ENCODE measurements at regions not wholly inside any gene's neighbourhood (a gene's known extent, or its start where the extent isn't known, plus 50 kb on each side); places are given as distances from the start of the nearest gene placed in this dataset.

DNA sequence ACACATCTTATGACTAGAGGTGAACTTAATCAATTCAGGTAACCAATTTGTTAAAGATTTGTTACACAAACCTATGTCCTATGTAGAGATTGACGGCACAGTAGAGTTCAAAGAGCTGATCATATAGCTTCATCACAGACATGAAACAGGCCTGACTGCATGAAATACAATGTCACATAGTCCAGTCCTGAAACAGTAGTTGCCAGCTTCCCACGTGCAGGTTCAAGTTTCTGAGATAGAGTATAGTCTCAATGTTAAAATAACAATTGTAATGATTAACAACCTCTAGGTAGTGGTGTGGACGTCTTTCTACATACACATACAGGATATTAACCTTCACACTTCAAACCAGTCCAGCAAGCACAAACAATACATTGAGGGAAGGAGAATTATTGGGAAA is 640.7 kb upstream of the SOX9 start:
- Histone ChIP-seq H3K9ac (ENCODE audit: low read length) (no peak overlapping the region), H3K4me1 (ENCODE audit: insufficient read depth, low read length) (no peaks in the 10 kb centered on the region), H3K4me3 (ENCODE audit: low read length) (no peak overlapping the region), H4K20me1 (ENCODE audit: low read length) (no peaks in the 10 kb centered on the region), H3K79me2 (ENCODE audit: low read length) (no peaks in the 10 kb centered on the region), H3K27ac (ENCODE audit: low read length) (no peak overlapping the region), H3K9me3 (ENCODE audit: low read length) (no peaks in the 10 kb centered on the region), H3K4me2 (ENCODE audit: low read length) (no peak overlapping the region), H3K36me3 (ENCODE audit: low read depth, low read length) (no peaks in the 10 kb centered on the region), H3K9me2 (replicated peaks; ENCODE audit: low read length) (no peaks in the 10 kb centered on the region), H2AFZ (ENCODE audit: low read length) (no peak overlapping the region), H3K27me3 (ENCODE audit: low read length) (no peaks in the 10 kb centered on the region), H3F3A (ENCODE audit: low read length, unreplicated experiment) (no peaks in the 10 kb centered on the region)
- BruUV-seq (replicated peaks), result no TSS peak
- TF ChIP-seq EZH2phosphoT487 (IDR thresholded peaks at IDR 0.05; ENCODE audit: borderline replicate concordance, low read length) (no peak), EZH2 (IDR thresholded peaks at IDR 0.05; ENCODE audit: low read length, unreplicated experiment) (no peak)
- TF ChIP-seq, protein P1, sequence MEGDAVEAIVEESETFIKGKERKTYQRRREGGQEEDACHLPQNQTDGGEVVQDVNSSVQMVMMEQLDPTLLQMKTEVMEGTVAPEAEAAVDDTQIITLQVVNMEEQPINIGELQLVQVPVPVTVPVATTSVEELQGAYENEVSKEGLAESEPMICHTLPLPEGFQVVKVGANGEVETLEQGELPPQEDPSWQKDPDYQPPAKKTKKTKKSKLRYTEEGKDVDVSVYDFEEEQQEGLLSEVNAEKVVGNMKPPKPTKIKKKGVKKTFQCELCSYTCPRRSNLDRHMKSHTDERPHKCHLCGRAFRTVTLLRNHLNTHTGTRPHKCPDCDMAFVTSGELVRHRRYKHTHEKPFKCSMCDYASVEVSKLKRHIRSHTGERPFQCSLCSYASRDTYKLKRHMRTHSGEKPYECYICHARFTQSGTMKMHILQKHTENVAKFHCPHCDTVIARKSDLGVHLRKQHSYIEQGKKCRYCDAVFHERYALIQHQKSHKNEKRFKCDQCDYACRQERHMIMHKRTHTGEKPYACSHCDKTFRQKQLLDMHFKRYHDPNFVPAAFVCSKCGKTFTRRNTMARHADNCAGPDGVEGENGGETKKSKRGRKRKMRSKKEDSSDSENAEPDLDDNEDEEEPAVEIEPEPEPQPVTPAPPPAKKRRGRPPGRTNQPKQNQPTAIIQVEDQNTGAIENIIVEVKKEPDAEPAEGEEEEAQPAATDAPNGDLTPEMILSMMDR (conservative IDR thresholded peaks at IDR 0.05; ENCODE audit: low read depth, low read length), result no peak
- no peak for ATAC-seq
- CTCF ChIA-PET, result no interaction called here
- POLR2A ChIA-PET (ENCODE audit: unreplicated experiment), result interaction anchor here (0.6 kb wide), 1 partner anchor 1341 kb away, joined by 6 read pairs; no protein-coding TSS in a partner anchor
- intact Hi-C loops (cut with micrococcal nuclease), result no loop called here
- no peak for DNase-seq

DNA sequence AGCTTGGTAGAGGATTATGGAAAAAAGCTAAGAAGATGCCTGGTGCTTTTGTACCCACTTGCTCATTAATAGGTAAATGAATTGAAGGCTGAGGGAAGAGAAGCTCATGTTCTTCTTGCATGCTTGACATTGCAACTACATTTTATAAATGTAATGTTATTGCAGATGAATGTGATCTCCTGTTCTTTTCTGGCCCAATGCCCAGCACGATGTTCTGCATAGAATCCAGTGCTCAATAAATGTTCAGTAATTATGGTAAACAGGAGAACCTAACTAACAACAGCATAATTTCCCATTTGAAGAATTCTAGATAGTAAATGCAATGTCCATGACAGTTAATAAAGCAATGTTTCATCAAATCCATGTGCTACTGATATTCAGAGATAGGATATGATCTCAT is 638.2 kb upstream of the SOX9 start:
- BruUV-seq (replicated peaks), result no TSS peak
- CTCF ChIA-PET, result no interaction called here

DNA sequence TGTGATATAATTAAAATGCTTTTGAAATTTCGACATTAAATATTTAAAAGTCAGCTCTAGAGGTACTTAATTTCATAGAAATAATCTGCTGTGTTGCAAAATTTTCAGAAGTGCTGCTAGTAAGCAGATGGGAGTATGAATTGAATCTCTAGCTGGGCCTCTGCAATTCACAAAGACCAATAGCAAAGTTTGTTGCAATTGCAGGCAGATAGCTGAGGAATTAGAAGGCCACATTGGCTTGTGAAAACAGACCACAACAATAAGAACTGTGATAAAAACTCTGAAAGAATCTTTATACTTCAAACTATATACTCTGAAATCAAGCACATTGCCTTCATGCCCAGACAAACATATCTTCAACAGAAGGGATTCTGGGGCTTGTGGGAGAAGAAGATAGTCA is 636.3 kb upstream of the SOX9 start:
- DNase-seq (no peak), ATAC-seq (no peak)
- no peaks in the 10 kb centered on the region for H3F3A ChIP-seq (ENCODE audit: low read length, unreplicated experiment)
- H3K4me2 ChIP-seq (ENCODE audit: low read length), result no peak overlapping the region
- BruUV-seq (replicated peaks), result no TSS peak
- no peaks in the 10 kb centered on the region for H3K27me3 ChIP-seq (ENCODE audit: low read length)
- H3K4me1 ChIP-seq (ENCODE audit: insufficient read depth, low read length), result no peaks in the 10 kb centered on the region
- H3K36me3 ChIP-seq (ENCODE audit: low read depth, low read length), result no peaks in the 10 kb centered on the region
- H3K9me2 ChIP-seq (replicated peaks; ENCODE audit: low read length), result no peaks in the 10 kb centered on the region
- H2AFZ ChIP-seq (ENCODE audit: low read length), result no peak overlapping the region
- H3K9ac ChIP-seq (ENCODE audit: low read length), result no peak overlapping the region
- CTCF ChIA-PET, result no interaction called here
- H3K27ac ChIP-seq (ENCODE audit: low read length), result no peak overlapping the region
- POLR2A ChIA-PET (ENCODE audit: unreplicated experiment), result no interaction called here
- TF ChIP-seq EZH2phosphoT487 (IDR thresholded peaks at IDR 0.05; ENCODE audit: borderline replicate concordance, low read length), result no peak
- TF ChIP-seq, protein P1 (conservative IDR thresholded peaks at IDR 0.05; ENCODE audit: low read depth, low read length), result no peak
- TF ChIP-seq EZH2 (IDR thresholded peaks at IDR 0.05; ENCODE audit: low read length, unreplicated experiment), result no peak
- H4K20me1 ChIP-seq (ENCODE audit: low read length), result no peaks in the 10 kb centered on the region
- H3K79me2 ChIP-seq (ENCODE audit: low read length), result no peaks in the 10 kb centered on the region
- H3K9me3 ChIP-seq (ENCODE audit: low read length), result no peaks in the 10 kb centered on the region
- no peak overlapping the region for H3K4me3 ChIP-seq (ENCODE audit: low read length)
- intact Hi-C loops (cut with micrococcal nuclease), result no loop called here

More for the DNA sequence above, 638.2 kb upstream of the SOX9 start:
- no peaks in the 10 kb centered on the region for H3K9me2 ChIP-seq (replicated peaks; ENCODE audit: low read length)
- no peak for ATAC-seq
- POLR2A ChIA-PET (ENCODE audit: unreplicated experiment), result no interaction called here
- H3K36me3 ChIP-seq (ENCODE audit: low read depth, low read length), result no peaks in the 10 kb centered on the region
- no peak overlapping the region for H3K4me3 ChIP-seq (ENCODE audit: low read length)
- no peaks in the 10 kb centered on the region for H3K27me3 ChIP-seq (ENCODE audit: low read length)
- H3K27ac ChIP-seq (ENCODE audit: low read length), result no peak overlapping the region
- H3K79me2 ChIP-seq (ENCODE audit: low read length), result no peaks in the 10 kb centered on the region
- intact Hi-C loops (cut with micrococcal nuclease), result no loop called here
- no peak overlapping the region for H3K9ac ChIP-seq (ENCODE audit: low read length)
- no peaks in the 10 kb centered on the region for H3K9me3 ChIP-seq (ENCODE audit: low read length)
- H3K4me2 ChIP-seq (ENCODE audit: low read length), result no peak overlapping the region
- H2AFZ ChIP-seq (ENCODE audit: low read length), result no peak overlapping the region
- no peaks in the 10 kb centered on the region for H3F3A ChIP-seq (ENCODE audit: low read length, unreplicated experiment)
- DNase-seq, result no peak
- H4K20me1 ChIP-seq (ENCODE audit: low read length), result no peaks in the 10 kb centered on the region
- no peaks in the 10 kb centered on the region for H3K4me1 ChIP-seq (ENCODE audit: insufficient read depth, low read length)
- TF ChIP-seq, protein P1 (conservative IDR thresholded peaks at IDR 0.05; ENCODE audit: low read depth, low read length), result no peak
- no peak for TF ChIP-seq EZH2 (IDR thresholded peaks at IDR 0.05; ENCODE audit: low read length, unreplicated experiment)
